ENCODE measurements at regions not wholly inside any gene's neighbourhood (a gene's known extent, or its start where the extent isn't known, plus 50 kb on each side); places are given as distances from the start of the nearest gene placed in this dataset.

- ChIA-PET CTCF (interaction anchor here (1.2 kb wide), 1 partner anchor 256 kb away, joined by 3 read pairs; no protein-coding TSS in a partner anchor), POLR2A (no interaction called here)
- TF ChIP-seq, protein P1, sequence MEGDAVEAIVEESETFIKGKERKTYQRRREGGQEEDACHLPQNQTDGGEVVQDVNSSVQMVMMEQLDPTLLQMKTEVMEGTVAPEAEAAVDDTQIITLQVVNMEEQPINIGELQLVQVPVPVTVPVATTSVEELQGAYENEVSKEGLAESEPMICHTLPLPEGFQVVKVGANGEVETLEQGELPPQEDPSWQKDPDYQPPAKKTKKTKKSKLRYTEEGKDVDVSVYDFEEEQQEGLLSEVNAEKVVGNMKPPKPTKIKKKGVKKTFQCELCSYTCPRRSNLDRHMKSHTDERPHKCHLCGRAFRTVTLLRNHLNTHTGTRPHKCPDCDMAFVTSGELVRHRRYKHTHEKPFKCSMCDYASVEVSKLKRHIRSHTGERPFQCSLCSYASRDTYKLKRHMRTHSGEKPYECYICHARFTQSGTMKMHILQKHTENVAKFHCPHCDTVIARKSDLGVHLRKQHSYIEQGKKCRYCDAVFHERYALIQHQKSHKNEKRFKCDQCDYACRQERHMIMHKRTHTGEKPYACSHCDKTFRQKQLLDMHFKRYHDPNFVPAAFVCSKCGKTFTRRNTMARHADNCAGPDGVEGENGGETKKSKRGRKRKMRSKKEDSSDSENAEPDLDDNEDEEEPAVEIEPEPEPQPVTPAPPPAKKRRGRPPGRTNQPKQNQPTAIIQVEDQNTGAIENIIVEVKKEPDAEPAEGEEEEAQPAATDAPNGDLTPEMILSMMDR (IDR thresholded peaks at IDR 0.05; ENCODE audit: insufficient read depth, low read depth, low read length), result no peak
- no peaks in the 10 kb centered on the region for H3K36me3 ChIP-seq (ENCODE audit: control insufficient read depth, insufficient read depth, low read length)
- no peak overlapping the region for H3K4me3 ChIP-seq (ENCODE audit: low read depth, low read length)
- no peaks in the 10 kb centered on the region for H3K27me3 ChIP-seq (ENCODE audit: control insufficient read depth, insufficient read depth, low read length)
- no peak for DNase-seq (ENCODE audit: low read depth)
Measured at GRCh38 chr2:126784045-126784444, 114.6 kb upstream of the TEX51 start.

DNA sequence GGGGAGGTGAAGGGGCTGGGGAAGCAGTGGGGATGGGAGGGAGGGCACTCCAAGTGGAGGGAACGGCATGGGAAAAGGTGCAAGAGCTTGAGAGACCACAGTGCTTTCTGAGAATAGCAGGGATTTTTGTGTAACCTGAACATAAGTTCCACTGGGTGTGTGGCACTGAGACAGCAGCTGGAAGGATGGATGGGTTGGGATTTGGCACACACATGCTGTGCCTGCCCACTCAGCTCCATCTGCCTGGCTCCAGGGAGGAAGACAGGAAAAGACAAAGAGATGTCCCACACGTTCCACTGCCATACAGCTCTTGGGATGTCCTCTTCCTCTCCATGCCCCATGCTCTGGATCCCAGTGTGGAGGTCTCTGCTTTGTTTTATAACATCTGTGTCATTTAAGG, 114.1 kb upstream of the TEX51 start:
- ChIA-PET CTCF (no interaction called here), POLR2A (no interaction called here)
- H3K4me3 ChIP-seq (ENCODE audit: low read depth, low read length), result no peak overlapping the region
- no peaks in the 10 kb centered on the region for H3K27me3 ChIP-seq (ENCODE audit: control insufficient read depth, insufficient read depth, low read length)
- DNase-seq (ENCODE audit: low read depth), result no peak
- TF ChIP-seq, protein P1 (IDR thresholded peaks at IDR 0.05; ENCODE audit: insufficient read depth, low read depth, low read length), result no peak
- H3K36me3 ChIP-seq (ENCODE audit: control insufficient read depth, insufficient read depth, low read length), result no peaks in the 10 kb centered on the region

- H3K27me3 ChIP-seq (ENCODE audit: control insufficient read depth, insufficient read depth, low read length), result no peaks in the 10 kb centered on the region
- POLR2A ChIA-PET, result no interaction called here
- no peaks in the 10 kb centered on the region for H3K36me3 ChIP-seq (ENCODE audit: control insufficient read depth, insufficient read depth, low read length)
- no peak for DNase-seq (ENCODE audit: low read depth)
- CTCF ChIA-PET, result no interaction called here
- no peak overlapping the region for H3K4me3 ChIP-seq (ENCODE audit: low read depth, low read length)
- TF ChIP-seq, protein P1 (IDR thresholded peaks at IDR 0.05; ENCODE audit: insufficient read depth, low read depth, low read length), result no peak
Measured at GRCh38 chr2:126785236-126785635, 113.5 kb upstream of the TEX51 start.

DNA sequence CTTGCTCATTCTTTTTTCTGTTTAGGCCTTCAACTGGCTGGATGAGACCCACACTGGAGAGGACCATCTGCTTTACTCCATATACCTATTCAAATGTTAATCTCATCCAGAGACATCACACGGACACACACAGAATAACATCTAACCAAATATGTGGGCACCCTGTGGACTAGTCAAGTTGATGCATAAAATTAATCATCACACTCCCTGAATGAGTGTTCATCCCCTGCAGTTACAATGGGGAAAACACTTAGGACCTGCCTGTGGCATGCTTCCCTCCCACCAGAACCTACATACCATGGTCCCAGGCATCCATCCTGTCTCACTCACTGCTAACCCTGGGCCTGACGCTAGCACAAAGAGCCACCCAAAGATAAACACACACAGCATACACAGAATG, 112.8 kb upstream of the TEX51 start:
- TF ChIP-seq, protein P1 (IDR thresholded peaks at IDR 0.05; ENCODE audit: insufficient read depth, low read depth, low read length), result no peak
- ChIA-PET CTCF (no interaction called here), POLR2A (no interaction called here)
- DNase-seq (ENCODE audit: low read depth), result no peak
- Histone ChIP-seq H3K36me3 (ENCODE audit: control insufficient read depth, insufficient read depth, low read length) (no peaks in the 10 kb centered on the region), H3K27me3 (ENCODE audit: control insufficient read depth, insufficient read depth, low read length) (no peaks in the 10 kb centered on the region), H3K4me3 (ENCODE audit: low read depth, low read length) (no peak overlapping the region)

DNA sequence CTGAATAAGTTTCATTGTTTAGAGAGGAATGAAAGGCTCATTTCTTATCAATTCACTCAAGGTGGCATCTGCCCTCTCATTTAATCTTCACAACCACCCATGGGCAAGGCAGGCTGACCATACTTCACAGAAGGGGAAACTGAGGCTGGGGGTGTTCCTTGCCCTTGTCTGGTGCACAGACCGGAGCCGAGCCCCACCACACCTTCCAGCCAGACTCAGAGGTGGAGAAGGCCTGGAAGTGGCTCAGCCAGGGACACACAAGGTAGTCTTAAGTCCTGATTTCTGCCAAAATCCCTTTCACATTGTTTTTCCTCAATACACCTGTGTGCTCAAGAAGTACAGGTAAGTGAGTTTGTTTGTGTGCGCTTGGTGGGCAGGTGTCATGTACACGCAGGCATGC, 111.9 kb upstream of the TEX51 start:
- TF ChIP-seq, protein P1 (IDR thresholded peaks at IDR 0.05; ENCODE audit: insufficient read depth, low read depth, low read length), result no peak
- ChIA-PET CTCF (no interaction called here), POLR2A (no interaction called here)
- H3K4me3 ChIP-seq (ENCODE audit: low read depth, low read length), result no peak overlapping the region
- DNase-seq (ENCODE audit: low read depth), result no peak
- no peaks in the 10 kb centered on the region for H3K27me3 ChIP-seq (ENCODE audit: control insufficient read depth, insufficient read depth, low read length)
- no peaks in the 10 kb centered on the region for H3K36me3 ChIP-seq (ENCODE audit: control insufficient read depth, insufficient read depth, low read length)
